ENCODE measurements at regions not wholly inside any gene's neighbourhood (a gene's known extent, or its start where the extent isn't known, plus 50 kb on each side); places are given as distances from the start of the nearest gene placed in this dataset.

- Histone ChIP-seq H3K27me3 (no peaks in the 10 kb centered on the region), H3K9me3 (no peaks in the 10 kb centered on the region), H3K27ac (no peak overlapping the region), H3K4me1 (no peaks in the 10 kb centered on the region), H3K4me3 (no peak overlapping the region), H3K36me3 (no peaks in the 10 kb centered on the region)
- TF ChIP-seq CTCF (IDR thresholded peaks at IDR 0.05) (no peak), POLR2A (IDR thresholded peaks at IDR 0.05) (no peak)
- ATAC-seq (no peak), DNase-seq (no peak)
- 18% methylated on average over 3 of the region's 3 CpGs for WGBS (ENCODE audit: insufficient coverage, low coverage, low lambda C conversion rate, missing lambda C conversion rate)
- intact Hi-C loops (cut with DNase I): no loop called here
Observed at GRCh38 chr4:171130256-171130801, 682.9 kb upstream of the GALNTL6 start.

GRCh38 chr4:171118091-171118490 is 695.1 kb upstream of the GALNTL6 start:
- Histone ChIP-seq H3K9me3 (no peaks in the 10 kb centered on the region), H3K4me1 (no peaks in the 10 kb centered on the region), H3K27ac (no peak overlapping the region), H3K27me3 (no peaks in the 10 kb centered on the region), H3K36me3 (no peaks in the 10 kb centered on the region), H3K4me3 (no peak overlapping the region)
- intact Hi-C loops (cut with DNase I): no loop called here
- no peak for TF ChIP-seq POLR2A (IDR thresholded peaks at IDR 0.05)
- TF ChIP-seq CTCF (IDR thresholded peaks at IDR 0.05): no peak
- no peak for ATAC-seq
- DNase-seq: no peak

- intact Hi-C loops (cut with DNase I): no loop called here
- no peaks in the 10 kb centered on the region for H3K27me3 ChIP-seq
- H3K9me3 ChIP-seq: no peaks in the 10 kb centered on the region
- DNase-seq (no peak), ATAC-seq (no peak)
- TF ChIP-seq POLR2A (IDR thresholded peaks at IDR 0.05) (no peak), CTCF (IDR thresholded peaks at IDR 0.05) (no peak)
- H3K4me3 ChIP-seq: no peak overlapping the region
- H3K4me1 ChIP-seq: no peaks in the 10 kb centered on the region
- no peak overlapping the region for H3K27ac ChIP-seq
- WGBS (ENCODE audit: insufficient coverage, low coverage, low lambda C conversion rate, missing lambda C conversion rate): 69% methylated on average over 1 of the region's 1 CpG
- no peaks in the 10 kb centered on the region for H3K36me3 ChIP-seq
Observed at GRCh38 chr4:171117457-171117856, 695.7 kb upstream of the GALNTL6 start.

- no peaks in the 10 kb centered on the region for H3K27me3 ChIP-seq
- intact Hi-C loops (cut with DNase I): no loop called here
- ATAC-seq (no peak), DNase-seq (no peak)
- H3K4me1 ChIP-seq: no peaks in the 10 kb centered on the region
- H3K27ac ChIP-seq: no peak overlapping the region
- no peak for TF ChIP-seq POLR2A (IDR thresholded peaks at IDR 0.05)
- no peak for TF ChIP-seq CTCF (IDR thresholded peaks at IDR 0.05)
- H3K36me3 ChIP-seq: no peaks in the 10 kb centered on the region
- H3K9me3 ChIP-seq: peaks cover 0 to 5% (median 0%) of the 10 kb centered on the region in 4 donors
- H3K4me3 ChIP-seq: no peak overlapping the region
Observed at GRCh38 chr4:171101845-171102244, 711.4 kb upstream of the GALNTL6 start.

- 72% methylated on average over 2 of the region's 2 CpGs for WGBS (ENCODE audit: insufficient coverage, low coverage, low lambda C conversion rate, missing lambda C conversion rate)
- TF ChIP-seq POLR2A (IDR thresholded peaks at IDR 0.05) (no peak), CTCF (IDR thresholded peaks at IDR 0.05) (no peak)
- H3K4me3 ChIP-seq: no peak overlapping the region
Observed at GRCh38 chr4:171087089-171087488, 726.1 kb upstream of the GALNTL6 start.

More at GRCh38 chr4:171087089-171087488, 726.1 kb upstream of the GALNTL6 start:
- ATAC-seq (no peak), DNase-seq (no peak)
- Histone ChIP-seq H3K27ac (no peak overlapping the region), H3K9me3 (peaks cover 0 to 4% (median 0%) of the 10 kb centered on the region in 4 donors), H3K27me3 (no peaks in the 10 kb centered on the region), H3K4me1 (no peaks in the 10 kb centered on the region), H3K36me3 (no peaks in the 10 kb centered on the region)
- intact Hi-C loops (cut with DNase I): no loop called here

All from right lobe of liver (tissue), 6 donors.